Keratinocyte (primary cell): ENCODE measurements at regions not wholly inside any gene's neighbourhood (a gene's known extent, or its start where the extent isn't known, plus 50 kb on each side); places are given as distances from the start of the nearest gene placed in this dataset.
"Not testable (repeated sequence)": the region's sequence is repeated elsewhere in the genome, so short reads cannot be mapped to it uniquely, and the experiment has no call there.

Experiments
- DNase-seq: peaks from one replicate; pipeline ENCODE4 v3.0.0-alpha.2; 2011; ENCODE audit warnings: low read depth, missing footprints, low spot score
- FAIRE-seq: peaks from 2 replicates; lab custom pipeline; 2011; peaks lifted over from hg19 to GRCh38; lab: Jason Lieb, UNC
- H2AFZ ChIP-seq: 2 replicates; pipeline ENCODE4 v1.6.0; 2012; ENCODE audit warnings: low read length, control low read depth, inconsistent platforms; ENCODE audit not compliant: control insufficient read depth
- H3K27ac ChIP-seq: 2 replicates; pipeline ENCODE4 v1.5.1; 2011; ENCODE audit warnings: low read length; ENCODE audit not compliant: control insufficient read depth, insufficient read depth
- H3K27me3 ChIP-seq: 3 replicates; pipeline ENCODE4 v1.6.0; 2011; ENCODE audit warnings: low read length; ENCODE audit not compliant: control insufficient read depth, insufficient read depth; ENCODE audit errors: extremely low read depth
- H3K36me3 ChIP-seq, 2 experiments: 2 replicates in 1 of 2; 3 replicates in 1 of 2; pipeline ENCODE4 v1.5.1; 2011; ENCODE audit warnings: low read length in 2 of 2, mild to moderate bottlenecking in 1 of 2; ENCODE audit not compliant: control insufficient read depth in 2 of 2, insufficient read depth in 2 of 2; ENCODE audit errors: extremely low read depth in 1 of 2
- H3K4me1 ChIP-seq: 3 replicates; pipeline ENCODE4 v1.5.1; 2011; ENCODE audit warnings: low read length; ENCODE audit not compliant: control insufficient read depth, insufficient read depth; ENCODE audit errors: extremely low read depth
- H3K4me2 ChIP-seq: 3 replicates; pipeline ENCODE4 v1.6.0; 2011; ENCODE audit warnings: low read depth, low read length; ENCODE audit not compliant: control insufficient read depth, insufficient read depth; ENCODE audit errors: extremely low read depth
- H3K4me3 ChIP-seq, 3 experiments: fragments of 200-600 bp in 1 of 3; sonication (generic) in 1 of 3; 2 replicates in 2 of 3; 3 replicates in 1 of 3; pipeline ENCODE4 v1.5.1; 2011 to 2016; ENCODE audit warnings: low read length in 3 of 3, mild to moderate bottlenecking in 3 of 3, control low read depth in 2 of 3, inconsistent platforms in 1 of 3, low read depth in 1 of 3, mixed read lengths in 1 of 3, mixed run types in 1 of 3, moderate library complexity in 1 of 3; ENCODE audit not compliant: control insufficient read depth in 2 of 3, insufficient read depth in 2 of 3; ENCODE audit errors: extremely low read depth in 1 of 3
- H3K79me2 ChIP-seq: 2 replicates; pipeline ENCODE4 v1.6.0; 2012; ENCODE audit warnings: low read length; ENCODE audit not compliant: control insufficient read depth, insufficient read depth
- H3K9ac ChIP-seq: 3 replicates; pipeline ENCODE4 v1.6.0; 2011; ENCODE audit warnings: low read length; ENCODE audit not compliant: control insufficient read depth, insufficient read depth; ENCODE audit errors: extremely low read depth
- H3K9me1 ChIP-seq: 3 replicates; pipeline ENCODE4 v1.6.0; 2011; ENCODE audit warnings: low read length; ENCODE audit not compliant: control insufficient read depth, insufficient read depth; ENCODE audit errors: extremely low read depth
- H3K9me3 ChIP-seq: 2 replicates; pipeline ENCODE4 v1.5.1; 2012; ENCODE audit warnings: low read depth, low read length; ENCODE audit not compliant: control insufficient read depth
- H4K20me1 ChIP-seq: 3 replicates; pipeline ENCODE4 v1.6.0; 2011; ENCODE audit warnings: low read length; ENCODE audit not compliant: control insufficient read depth, insufficient read depth; ENCODE audit errors: extremely low read depth
- EZH2 ChIP-seq: IDR thresholded peaks from one replicate; pipeline ENCODE4 v1.6.1; 2012; ENCODE audit warnings: inconsistent platforms, mild to moderate bottlenecking, low read length, moderate library complexity
- dilution Hi-C: fragments of 300-500 bp; cut with MboI; formaldehyde crosslinking; loops from one replicate; pipeline ENCODE4 v1.7.0; 2020; ENCODE audit warnings: low sequenced_read_pairs; ENCODE audit not compliant: extremely low pct_ligation_motif_present
- TF ChIP-seq, protein P1 (sequence below), 3 experiments: IDR thresholded peaks in 1 of 3; conservative IDR thresholded peaks in 1 of 3; optimal IDR thresholded peaks in 1 of 3; 2 replicates in 2 of 3; 3 replicates in 1 of 3; pipeline versions ENCODE3 to v1.5.1; 2011; ENCODE audit warnings: low read length in 3 of 3, mild to moderate bottlenecking in 3 of 3, moderate library complexity in 2 of 3, control low read depth in 1 of 3, inconsistent platforms in 1 of 3; ENCODE audit not compliant: insufficient read depth in 2 of 3; ENCODE audit errors: extremely low read depth in 1 of 3

GRCh38 chr6:15936503-15936902 is 192.4 kb upstream of the MYLIP start:
- Histone ChIP-seq H4K20me1 (no peaks in the 10 kb centered on the region), H3K9me3 (no peaks in the 10 kb centered on the region), H3K79me2 (no peaks in the 10 kb centered on the region), H3K4me2 (no peak overlapping the region), H3K36me3 (no peaks in the 10 kb centered on the region), H3K27ac (no peak overlapping the region), H3K9me1 (no peaks in the 10 kb centered on the region), H3K9ac (no peak overlapping the region), H3K27me3 (no peaks in the 10 kb centered on the region), H3K4me1 (no peaks in the 10 kb centered on the region), H3K4me3 (no peak overlapping the region), H2AFZ (no peak overlapping the region)
- DNase-seq: no peak
- TF ChIP-seq, protein P1, sequence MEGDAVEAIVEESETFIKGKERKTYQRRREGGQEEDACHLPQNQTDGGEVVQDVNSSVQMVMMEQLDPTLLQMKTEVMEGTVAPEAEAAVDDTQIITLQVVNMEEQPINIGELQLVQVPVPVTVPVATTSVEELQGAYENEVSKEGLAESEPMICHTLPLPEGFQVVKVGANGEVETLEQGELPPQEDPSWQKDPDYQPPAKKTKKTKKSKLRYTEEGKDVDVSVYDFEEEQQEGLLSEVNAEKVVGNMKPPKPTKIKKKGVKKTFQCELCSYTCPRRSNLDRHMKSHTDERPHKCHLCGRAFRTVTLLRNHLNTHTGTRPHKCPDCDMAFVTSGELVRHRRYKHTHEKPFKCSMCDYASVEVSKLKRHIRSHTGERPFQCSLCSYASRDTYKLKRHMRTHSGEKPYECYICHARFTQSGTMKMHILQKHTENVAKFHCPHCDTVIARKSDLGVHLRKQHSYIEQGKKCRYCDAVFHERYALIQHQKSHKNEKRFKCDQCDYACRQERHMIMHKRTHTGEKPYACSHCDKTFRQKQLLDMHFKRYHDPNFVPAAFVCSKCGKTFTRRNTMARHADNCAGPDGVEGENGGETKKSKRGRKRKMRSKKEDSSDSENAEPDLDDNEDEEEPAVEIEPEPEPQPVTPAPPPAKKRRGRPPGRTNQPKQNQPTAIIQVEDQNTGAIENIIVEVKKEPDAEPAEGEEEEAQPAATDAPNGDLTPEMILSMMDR (optimal IDR thresholded peaks at IDR 0.05 in 1 of 3, IDR thresholded peaks at IDR 0.05 in 1 of 3, conservative IDR thresholded peaks at IDR 0.05 in 1 of 3; ENCODE audit: extremely low read depth in 1 of 3, insufficient read depth in 2 of 3, low read length in 3 of 3): no peak
- TF ChIP-seq EZH2: no peak
- FAIRE-seq: no peak
- dilution Hi-C loops: no loop called here

GRCh38 chr6:15935661-15936060 is 193.2 kb upstream of the MYLIP start:
- Histone ChIP-seq H3K4me2 (no peak overlapping the region), H3K36me3 (no peaks in the 10 kb centered on the region), H3K4me3 (no peak overlapping the region), H3K27me3 (no peaks in the 10 kb centered on the region), H3K9ac (no peak overlapping the region), H3K27ac (no peak overlapping the region), H3K9me3 (no peaks in the 10 kb centered on the region), H2AFZ (no peak overlapping the region), H3K79me2 (no peaks in the 10 kb centered on the region), H4K20me1 (no peaks in the 10 kb centered on the region), H3K9me1 (no peaks in the 10 kb centered on the region), H3K4me1 (no peaks in the 10 kb centered on the region)
- TF ChIP-seq EZH2: no peak
- TF ChIP-seq, protein P1 (optimal IDR thresholded peaks at IDR 0.05 in 1 of 3, IDR thresholded peaks at IDR 0.05 in 1 of 3, conservative IDR thresholded peaks at IDR 0.05 in 1 of 3; ENCODE audit: extremely low read depth in 1 of 3, insufficient read depth in 2 of 3, low read length in 3 of 3): no peak
- FAIRE-seq: no peak
- dilution Hi-C loops: no loop called here
- DNase-seq: no peak

DNA sequence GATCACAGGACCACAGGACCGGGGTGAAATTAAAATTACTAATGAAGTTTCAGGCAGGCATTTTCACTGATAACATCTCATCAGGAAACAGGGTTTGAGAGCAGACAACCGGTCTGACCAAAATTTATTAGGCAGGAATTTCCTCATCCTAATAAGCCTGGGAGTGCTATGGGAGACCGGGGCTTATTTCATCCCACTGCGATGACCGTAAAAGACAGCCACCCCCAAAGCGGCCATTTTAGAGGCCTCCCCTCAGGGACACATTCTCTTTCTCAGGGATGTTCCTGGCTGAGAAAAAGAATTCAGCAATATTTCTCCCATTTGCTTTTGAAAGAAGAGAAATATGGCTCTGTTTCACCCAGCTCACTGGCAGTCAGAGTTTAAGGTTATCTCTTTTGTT is 197.2 kb upstream of the MYLIP start:
- H3K9ac ChIP-seq, H3K4me2 ChIP-seq, H3K9me3 ChIP-seq, FAIRE-seq, H3K79me2 ChIP-seq, H3K9me1 ChIP-seq, H3K27me3 ChIP-seq, H2AFZ ChIP-seq, DNase-seq, H3K27ac ChIP-seq, H3K4me1 ChIP-seq, H3K36me3 ChIP-seq, H4K20me1 ChIP-seq, H3K4me3 ChIP-seq, dilution Hi-C loops: not testable (repeated sequence)
